Thyroid gland (tissue), 4 donors: ENCODE measurements at regions not wholly inside any gene's neighbourhood (a gene's known extent, or its start where the extent isn't known, plus 50 kb on each side); places are given as distances from the start of the nearest gene placed in this dataset.
"Not testable (repeated sequence)": the region's sequence is repeated elsewhere in the genome, so short reads cannot be mapped to it uniquely, and the experiment has no call there.

Experiments
- DNase-seq, 2 donors: peaks; one replicate each; pipeline ENCODE4 v3.0.0-alpha.2; 2019
- H3K27ac ChIP-seq, 3 donors: fragments of 200-600 bp; sonication (generic); 1 replicate in 2 of 3; 2 replicates in 1 of 3; pipeline ENCODE4 v1.5.1; 2016 to 2019; ENCODE audit warnings: mild to moderate bottlenecking in 1 of 3, moderate library complexity in 1 of 3
- H3K27me3 ChIP-seq: fragments of 200-600 bp; sonication (generic); one replicate; pipeline ENCODE4 v1.5.1; 2019
- H3K36me3 ChIP-seq, 2 donors: fragments of 200-600 bp; sonication (generic); one replicate each; pipeline ENCODE4 v1.5.1; 2016 to 2019
- H3K4me1 ChIP-seq, 2 donors: fragments of 200-600 bp; sonication (generic); one replicate each; pipeline ENCODE4 v1.5.1; 2017 to 2019
- H3K4me3 ChIP-seq, 3 donors: fragments of 200-600 bp; sonication (generic); replicated peaks in 1 of 3; 1 replicate in 2 of 3; 2 replicates in 1 of 3; pipeline ENCODE4 v1.5.1; 2016; ENCODE audit warnings: mild to moderate bottlenecking in 1 of 3
- H3K9me3 ChIP-seq: fragments of 200-600 bp; sonication (generic); one replicate; pipeline ENCODE4 v1.5.1; 2017
- POLR2A ChIP-seq, 2 donors: fragments of 450-650 bp; IDR thresholded peaks; one replicate each; pipeline ENCODE4 v1.6.1; 2017; ENCODE audit warnings: antibody characterized with exemption in 2 of 2, mild to moderate bottlenecking in 2 of 2, moderate library complexity in 1 of 2
- WGBS, 2 donors: methylation state at CpG; one replicate each; pipeline ENCODE4 v1.1.5; 2017; 5-methylcytosine and 5-hydroxymethylcytosine counted together
- intact Hi-C: fragments of 100-400 bp; cut with DNase I; formaldehyde crosslinking; loops from one replicate; pipeline ENCODE4 v1.15.1; 2023
- TF ChIP-seq, protein P1 (sequence below), 6 experiments: fragments of 200-600 bp in 3 of 6; fragments of 450-650 bp in 3 of 6; sonication (generic) in 3 of 6; IDR thresholded peaks; one replicate each; pipeline ENCODE4 v1.5.1; 2016 to 2019; ENCODE audit warnings: antibody characterized with exemption in 6 of 6, mild to moderate bottlenecking in 2 of 6, inconsistent platforms in 1 of 6, moderate library complexity in 1 of 6

DNA sequence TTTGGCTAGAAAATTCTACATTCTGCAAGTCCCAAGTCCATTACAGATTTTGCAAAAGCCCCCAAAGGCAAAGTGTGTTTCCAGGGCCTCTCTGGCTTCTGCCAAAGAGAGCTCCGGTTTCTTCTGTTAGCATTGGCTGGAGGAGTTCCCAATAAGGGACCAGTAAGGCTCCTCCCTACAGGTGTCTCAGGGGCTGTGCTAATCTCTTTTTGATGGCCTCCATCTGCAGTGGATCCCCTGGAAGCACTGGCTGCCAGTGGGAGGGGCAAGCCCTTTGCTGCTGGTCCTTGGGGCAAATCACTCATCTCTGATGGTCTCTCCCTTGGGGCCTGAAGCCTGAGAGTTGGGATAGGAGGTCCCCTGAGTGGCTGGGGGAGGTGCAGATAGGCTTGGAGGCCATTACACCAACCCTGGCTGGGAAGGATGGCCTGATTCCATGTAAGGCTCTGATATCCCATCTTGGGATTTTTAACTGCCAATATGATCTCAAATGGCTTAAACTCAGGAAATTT lies 89.1 kb upstream of the USP24 start:
- Histone ChIP-seq H3K4me3 (no peak overlapping the region), H3K27me3 (no peaks in the 10 kb centered on the region), H3K4me1 (no peaks in the 10 kb centered on the region), H3K27ac (no peak overlapping the region), H3K9me3 (no peaks in the 10 kb centered on the region), H3K36me3 (no peaks in the 10 kb centered on the region)
- WGBS, 2 donors = 63 to 69% methylated on average over 1 of the region's 1 CpG
- TF ChIP-seq POLR2A (IDR thresholded peaks at IDR 0.05) = no peak
- TF ChIP-seq, protein P1, sequence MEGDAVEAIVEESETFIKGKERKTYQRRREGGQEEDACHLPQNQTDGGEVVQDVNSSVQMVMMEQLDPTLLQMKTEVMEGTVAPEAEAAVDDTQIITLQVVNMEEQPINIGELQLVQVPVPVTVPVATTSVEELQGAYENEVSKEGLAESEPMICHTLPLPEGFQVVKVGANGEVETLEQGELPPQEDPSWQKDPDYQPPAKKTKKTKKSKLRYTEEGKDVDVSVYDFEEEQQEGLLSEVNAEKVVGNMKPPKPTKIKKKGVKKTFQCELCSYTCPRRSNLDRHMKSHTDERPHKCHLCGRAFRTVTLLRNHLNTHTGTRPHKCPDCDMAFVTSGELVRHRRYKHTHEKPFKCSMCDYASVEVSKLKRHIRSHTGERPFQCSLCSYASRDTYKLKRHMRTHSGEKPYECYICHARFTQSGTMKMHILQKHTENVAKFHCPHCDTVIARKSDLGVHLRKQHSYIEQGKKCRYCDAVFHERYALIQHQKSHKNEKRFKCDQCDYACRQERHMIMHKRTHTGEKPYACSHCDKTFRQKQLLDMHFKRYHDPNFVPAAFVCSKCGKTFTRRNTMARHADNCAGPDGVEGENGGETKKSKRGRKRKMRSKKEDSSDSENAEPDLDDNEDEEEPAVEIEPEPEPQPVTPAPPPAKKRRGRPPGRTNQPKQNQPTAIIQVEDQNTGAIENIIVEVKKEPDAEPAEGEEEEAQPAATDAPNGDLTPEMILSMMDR (IDR thresholded peaks at IDR 0.05) = no peak
- intact Hi-C loops = no loop called here
- DNase-seq = no peak

DNA sequence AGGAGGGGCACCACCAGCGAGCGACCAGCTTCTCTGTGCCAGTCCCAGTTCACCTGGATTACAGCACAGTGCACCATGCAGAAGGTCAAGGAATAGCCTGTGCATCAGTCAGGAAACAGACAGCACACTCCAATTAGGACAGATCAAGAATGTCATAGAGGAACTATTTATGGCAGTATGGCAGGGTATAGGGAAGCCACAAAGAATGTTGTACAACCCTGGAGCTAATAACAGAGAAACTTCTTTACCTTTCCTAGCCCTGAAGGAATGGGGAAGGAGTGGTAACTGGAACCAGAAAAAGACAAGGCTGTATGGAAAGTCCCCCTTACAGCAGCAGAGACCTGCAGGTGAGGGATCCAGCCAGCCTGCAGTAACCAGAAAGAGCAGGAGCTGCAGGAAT lies 87.8 kb upstream of the USP24 start:
- no peaks in the 10 kb centered on the region for H3K36me3 ChIP-seq
- WGBS, 2 donors = 92 to 97% methylated on average over 2 of the region's 2 CpGs
- intact Hi-C loops = no loop called here
- TF ChIP-seq, protein P1 (IDR thresholded peaks at IDR 0.05) = no peak
- TF ChIP-seq POLR2A (IDR thresholded peaks at IDR 0.05) = no peak
- H3K27me3 ChIP-seq = no peaks in the 10 kb centered on the region
- no peak overlapping the region for H3K27ac ChIP-seq
- no peak overlapping the region for H3K4me3 ChIP-seq
- H3K4me1 ChIP-seq = no peaks in the 10 kb centered on the region
- no peaks in the 10 kb centered on the region for H3K9me3 ChIP-seq
- DNase-seq = no peak

DNA sequence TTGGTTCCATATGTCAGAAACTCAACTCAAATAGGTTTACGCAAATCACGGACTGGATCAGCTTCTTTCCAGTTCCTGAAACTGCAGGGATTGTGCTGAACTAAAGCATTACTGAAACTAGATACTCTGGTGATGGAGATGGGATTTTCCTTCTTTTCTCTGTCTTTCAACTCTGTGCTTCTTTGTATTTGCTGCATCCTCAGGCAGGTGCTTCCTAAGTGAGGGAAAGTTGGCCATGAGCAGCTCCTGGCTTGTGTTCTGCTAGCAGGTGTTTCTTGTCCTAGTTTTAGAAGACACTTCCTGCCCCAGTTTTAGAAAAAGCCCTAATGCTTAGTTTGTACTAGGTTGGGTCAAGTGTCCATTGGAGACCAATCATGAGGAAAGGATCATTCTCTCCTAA lies 86.7 kb upstream of the USP24 start:
- no peaks in the 10 kb centered on the region for H3K4me1 ChIP-seq
- no peak for TF ChIP-seq POLR2A (IDR thresholded peaks at IDR 0.05)
- TF ChIP-seq, protein P1 (IDR thresholded peaks at IDR 0.05) = no peak
- H3K27ac ChIP-seq = no peak overlapping the region
- intact Hi-C loops = no loop called here
- no peak for DNase-seq
- H3K9me3 ChIP-seq = no peaks in the 10 kb centered on the region
- WGBS, 2 donors = 70 to 96% methylated on average over 2 of the region's 2 CpGs
- no peaks in the 10 kb centered on the region for H3K27me3 ChIP-seq
- H3K36me3 ChIP-seq = no peaks in the 10 kb centered on the region
- H3K4me3 ChIP-seq = no peak overlapping the region

DNA sequence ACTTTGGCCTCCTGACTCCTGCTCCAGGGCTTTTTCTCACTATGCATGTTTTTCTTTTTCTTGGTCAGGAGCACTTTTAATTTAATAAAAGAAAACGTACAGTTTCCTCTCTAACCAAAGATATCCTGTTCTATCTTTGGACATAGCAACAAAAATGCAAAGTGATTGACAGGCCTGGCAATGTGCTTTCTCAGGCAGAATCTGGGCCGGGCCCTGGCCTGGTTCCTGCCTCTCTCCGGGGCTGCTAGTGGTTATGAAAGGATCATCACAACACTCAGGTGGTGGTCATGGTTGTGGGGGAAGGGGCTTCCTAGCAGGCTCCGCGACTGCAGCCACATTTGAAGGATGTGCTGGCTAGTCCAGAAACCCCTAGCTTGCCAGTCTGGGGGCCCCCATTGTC lies 85.8 kb upstream of the USP24 start:
- no peak overlapping the region for H3K4me3 ChIP-seq
- no peaks in the 10 kb centered on the region for H3K9me3 ChIP-seq
- whole genome bisulfite sequencing, 2 donors = 68 to 85% methylated on average over 3 to 5 of the region's 5 CpGs
- H3K4me1 ChIP-seq = no peaks in the 10 kb centered on the region
- H3K27ac ChIP-seq = no peak overlapping the region
- intact Hi-C loops = no loop called here
- H3K36me3 ChIP-seq = no peaks in the 10 kb centered on the region
- no peaks in the 10 kb centered on the region for H3K27me3 ChIP-seq
- TF ChIP-seq, protein P1 (IDR thresholded peaks at IDR 0.05) = no peak
- no peak for TF ChIP-seq POLR2A (IDR thresholded peaks at IDR 0.05)
- DNase-seq = no peak

DNA sequence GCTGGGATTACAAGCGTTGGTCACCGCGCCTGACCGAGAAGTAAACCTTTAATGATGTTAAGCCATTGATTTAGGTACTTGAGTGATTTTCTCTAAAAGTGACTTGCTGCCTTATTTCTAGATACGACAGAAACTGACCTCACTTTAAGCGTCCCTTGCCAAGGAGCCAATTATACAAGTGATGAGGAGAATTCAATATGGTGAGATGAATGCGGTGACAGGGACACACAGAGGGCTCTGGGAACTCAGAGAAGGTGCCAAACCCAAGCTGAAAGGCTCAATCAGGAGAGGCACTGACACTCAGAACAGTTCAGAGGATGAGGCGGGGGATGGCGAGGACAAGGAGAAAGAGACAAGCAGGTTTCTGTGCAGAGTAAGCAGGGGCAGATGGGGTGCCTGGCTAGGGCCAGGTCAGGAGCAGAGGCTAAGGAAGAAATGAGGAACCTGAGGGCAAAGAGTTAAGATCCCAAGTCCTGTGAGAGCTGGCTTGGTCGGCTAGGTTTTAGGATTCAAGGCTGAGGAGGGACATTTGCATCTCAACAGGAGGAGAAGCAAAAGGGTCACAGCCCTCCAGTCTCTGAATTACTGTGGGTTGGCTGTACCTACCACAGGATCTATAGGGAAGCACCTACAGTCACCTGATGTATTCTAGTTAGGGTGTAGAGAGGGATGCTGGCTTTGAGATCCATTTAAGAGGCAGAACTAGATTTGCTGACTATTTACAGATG lies 83.2 kb upstream of the USP24 start:
- TF ChIP-seq, protein P1 (IDR thresholded peaks at IDR 0.05) = no peak
- TF ChIP-seq POLR2A (IDR thresholded peaks at IDR 0.05) = no peak
- Histone ChIP-seq H3K4me1 (no peaks in the 10 kb centered on the region), H3K27me3 (no peaks in the 10 kb centered on the region), H3K9me3 (no peaks in the 10 kb centered on the region), H3K36me3 (no peaks in the 10 kb centered on the region), H3K4me3 (no peak overlapping the region), H3K27ac (no peak overlapping the region)
- DNase-seq = no peak
- 89 to 94% methylated on average over 10 of the region's 10 CpGs for WGBS, 2 donors
- intact Hi-C loops = no loop called here

DNA sequence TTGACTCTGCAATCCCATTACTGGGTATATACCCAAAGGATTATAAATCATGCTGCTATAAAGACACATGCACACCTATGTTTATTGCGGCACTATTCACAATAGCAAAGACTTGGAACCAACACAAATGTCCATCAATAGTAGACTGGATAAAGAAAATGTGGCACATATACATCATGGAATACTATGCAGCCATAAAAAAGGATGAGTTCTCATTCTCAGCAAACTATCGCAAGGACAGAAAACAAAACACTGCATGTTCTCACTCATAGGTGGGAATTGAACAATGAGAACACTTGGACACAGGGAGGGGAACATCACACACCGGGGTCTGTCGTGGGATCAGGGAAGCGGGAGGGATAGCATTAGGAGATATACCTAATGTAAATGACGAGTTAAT lies 81.1 kb upstream of the USP24 start:
- WGBS, 2 donors = 95 to 96% methylated on average over 6 of the region's 6 CpGs
- H3K36me3 ChIP-seq, H3K9me3 ChIP-seq, H3K4me3 ChIP-seq, H3K27me3 ChIP-seq, intact Hi-C loops, H3K27ac ChIP-seq, H3K4me1 ChIP-seq, DNase-seq: not testable (repeated sequence)
